Amniotic epithelial cell (primary cell): ENCODE measurements at regions not wholly inside any gene's neighbourhood (a gene's known extent, or its start where the extent isn't known, plus 50 kb on each side); places are given as distances from the start of the nearest gene placed in this dataset.

Source experiments
- DNase-seq: peaks from one replicate; pipeline ENCODE4 v3.0.0-alpha.2; 2010; ENCODE audit warnings: low read depth

- DNase-seq: no peak
Measured at GRCh38 chr2:8278709-8279354, 403.0 kb upstream of the ID2 start.

DNA sequence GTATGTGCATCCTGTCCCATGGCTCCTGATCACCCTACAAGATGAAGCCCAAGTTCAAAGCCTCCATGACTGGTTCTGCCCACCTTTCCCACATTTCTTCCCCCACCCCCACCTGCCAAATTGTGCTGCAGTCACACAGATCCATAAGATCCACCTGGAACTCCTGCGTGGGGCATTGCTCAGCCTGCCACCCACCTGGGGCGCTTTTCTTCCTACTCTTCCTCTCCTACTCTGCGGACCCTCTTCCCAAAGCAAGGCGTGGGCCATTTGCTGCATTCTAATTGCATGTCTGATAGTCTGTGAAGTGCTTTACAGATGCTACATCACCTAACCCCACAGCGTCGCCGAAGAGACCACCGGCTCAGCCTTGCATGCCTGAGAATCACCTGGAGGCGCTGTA, 402.4 kb upstream of the ID2 start:
- DNase-seq: no peak

DNA sequence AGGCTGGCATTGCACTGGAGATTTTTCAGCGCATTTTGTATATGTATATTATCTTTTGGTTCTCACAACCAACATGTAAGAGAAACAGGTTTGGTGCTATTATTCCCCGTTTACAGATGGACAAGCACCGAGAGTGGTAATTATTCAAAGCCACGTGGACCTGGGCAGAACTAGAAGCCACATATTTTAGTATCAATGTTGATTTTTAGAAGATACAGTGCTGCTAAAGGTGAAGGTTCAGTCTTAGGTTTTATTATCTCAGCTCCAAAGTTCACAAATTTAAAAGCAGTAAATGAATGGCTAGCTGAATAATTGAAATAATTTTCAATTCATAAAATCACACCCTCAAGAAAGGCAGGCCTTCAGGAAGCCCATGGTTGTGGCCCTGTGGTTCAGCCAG, 400.6 kb upstream of the ID2 start:
- DNase-seq: no peak

- DNase-seq: no peak
Measured at GRCh38 chr2:8281950-8282857, 399.7 kb upstream of the ID2 start.

- no peak for DNase-seq
Measured at GRCh38 chr2:8282858-8283252, 399.0 kb upstream of the ID2 start.

DNA sequence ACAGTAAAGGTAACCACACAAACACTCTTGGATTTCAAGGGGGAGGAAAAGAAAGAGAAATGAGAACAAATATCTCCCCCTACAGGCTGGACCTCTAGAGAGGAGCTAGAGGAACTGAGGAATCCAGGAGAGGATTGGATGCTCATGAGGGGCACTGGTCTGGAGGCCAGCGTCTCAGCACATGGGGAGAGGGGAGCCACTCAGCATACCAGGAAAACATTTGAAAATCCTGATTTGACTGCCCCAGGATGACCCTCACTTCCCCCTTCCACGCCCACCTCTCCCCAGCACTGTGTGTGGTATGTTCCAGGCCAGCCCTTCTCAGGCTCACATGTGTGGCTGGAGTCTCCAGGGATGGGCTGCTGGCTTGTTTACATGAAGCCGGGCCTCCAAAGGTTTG, 396.8 kb upstream of the ID2 start:
- DNase-seq: peak; percentile 7

DNA sequence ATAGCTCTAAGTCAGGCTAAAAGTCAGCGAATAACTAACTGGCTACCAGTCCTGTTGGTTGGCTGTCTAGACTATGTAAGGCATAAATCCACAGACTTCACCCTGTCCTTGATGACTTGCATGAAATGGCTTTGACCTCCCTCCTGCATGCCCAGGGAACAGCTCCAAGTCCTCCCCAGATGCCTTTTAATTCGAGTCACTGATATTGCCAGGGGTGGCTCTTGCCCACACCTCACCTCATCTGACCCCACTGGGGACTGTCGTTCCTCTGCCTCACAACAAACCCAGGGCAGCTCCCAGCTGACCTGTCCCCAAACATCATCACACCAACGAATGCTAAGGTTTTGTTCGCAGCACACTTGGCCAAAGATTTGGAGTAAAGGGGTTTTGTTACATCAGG, 396.0 kb upstream of the ID2 start:
- DNase-seq: no peak

- no peak for DNase-seq
Measured at GRCh38 chr2:8288206-8288605, 393.6 kb upstream of the ID2 start.

DNA sequence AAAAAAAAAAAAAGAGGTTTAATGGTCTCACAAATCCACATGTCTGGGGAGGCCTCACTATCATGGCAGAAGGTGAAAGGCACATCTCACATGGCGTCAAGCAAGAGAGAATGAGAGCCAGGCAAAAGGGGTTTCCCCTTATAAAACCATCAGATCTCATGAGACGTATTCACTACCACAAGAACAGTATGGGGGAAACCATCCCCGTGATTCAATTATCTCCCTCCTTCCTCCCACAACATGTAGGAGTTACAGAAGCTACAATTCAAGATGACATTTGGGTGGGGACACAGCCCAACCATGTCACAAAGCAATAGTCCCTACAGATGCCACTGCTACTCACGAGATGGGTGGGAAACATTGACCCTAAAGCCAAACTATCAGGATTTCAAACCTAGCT, 392.7 kb upstream of the ID2 start:
- DNase-seq: no peak

GRCh38 chr2:8290771-8291352, 391.0 kb upstream of the ID2 start:
- no peak for DNase-seq

DNA sequence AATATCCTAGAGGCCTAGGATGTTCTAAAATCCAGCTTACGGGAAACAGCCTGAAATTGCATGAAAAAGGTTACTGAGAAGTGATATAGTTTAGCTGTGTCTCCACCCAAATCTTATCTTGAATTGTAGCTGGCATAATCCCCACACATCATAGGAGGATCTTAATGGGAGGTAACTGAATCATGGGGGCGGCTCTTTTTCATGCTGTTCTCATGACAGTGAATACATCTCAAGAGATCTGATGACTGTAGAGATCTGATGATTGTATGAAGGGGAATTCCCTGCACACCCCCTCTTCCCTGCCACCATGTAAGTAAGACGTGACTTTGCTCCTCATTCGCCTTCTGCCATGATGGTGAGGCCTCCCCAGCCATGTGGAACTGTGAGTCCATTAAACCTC, 385.6 kb upstream of the ID2 start:
- DNase-seq: peak; percentile 50

DNA sequence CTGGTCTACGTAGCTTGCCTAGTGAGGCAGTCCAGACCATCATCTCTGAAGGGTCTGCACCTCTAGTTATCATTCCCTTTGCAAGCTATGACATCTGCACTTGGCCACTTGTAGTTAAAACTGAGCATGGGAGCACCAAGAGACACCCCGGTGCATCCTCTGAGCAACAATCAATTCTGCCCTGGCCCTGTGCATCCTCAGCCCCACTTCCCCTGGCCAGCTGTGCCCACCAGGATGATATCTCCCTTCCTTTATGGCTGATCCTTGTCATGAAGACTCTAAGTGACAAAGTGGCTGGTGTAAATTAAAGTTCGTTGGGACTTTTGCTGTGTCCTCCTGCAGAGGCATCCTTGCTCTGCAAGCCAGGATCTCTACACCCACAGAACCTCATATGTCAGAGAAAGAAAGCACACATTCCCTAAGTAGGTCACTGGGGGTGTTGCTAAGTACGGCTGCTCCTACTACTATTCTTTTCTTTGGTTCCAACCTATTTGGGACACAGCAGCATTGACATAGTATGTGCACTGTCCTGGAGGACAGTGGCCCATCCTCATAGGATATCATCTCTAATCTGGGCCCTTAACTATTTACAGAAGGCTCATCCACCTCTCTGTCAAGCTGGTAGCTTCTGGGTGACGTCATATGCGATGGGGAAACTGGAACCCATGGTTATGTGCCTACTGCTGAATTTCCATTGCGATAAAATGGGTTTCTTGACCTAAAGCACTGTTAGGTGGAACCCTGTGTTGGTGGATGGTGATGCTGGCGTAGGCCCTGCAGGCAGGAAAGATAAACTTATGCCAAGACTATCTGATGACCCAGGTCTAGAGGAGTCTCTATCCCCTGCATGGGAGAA, 384.3 kb upstream of the ID2 start:
- DNase-seq: no peak

DNA sequence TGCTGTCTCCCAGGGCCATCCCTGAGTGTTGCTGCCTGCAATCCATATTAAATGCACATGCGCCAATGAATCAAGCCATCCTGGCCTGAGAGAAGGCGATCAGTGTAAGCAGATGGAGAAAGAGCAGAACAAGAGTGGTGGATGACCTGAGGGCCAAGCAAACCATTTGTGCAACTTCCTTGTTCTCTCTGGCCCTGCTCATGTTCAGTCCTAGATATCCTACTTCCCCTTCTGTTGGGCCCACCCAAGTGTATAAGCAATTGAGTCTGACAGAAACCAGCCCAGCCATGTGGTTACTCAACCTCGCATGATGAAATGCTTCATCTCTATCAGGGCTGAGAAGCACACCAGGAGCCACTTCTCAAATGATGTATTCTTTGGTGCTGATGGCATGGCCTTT, 383.1 kb upstream of the ID2 start:
- DNase-seq: peak; percentile 94

DNA sequence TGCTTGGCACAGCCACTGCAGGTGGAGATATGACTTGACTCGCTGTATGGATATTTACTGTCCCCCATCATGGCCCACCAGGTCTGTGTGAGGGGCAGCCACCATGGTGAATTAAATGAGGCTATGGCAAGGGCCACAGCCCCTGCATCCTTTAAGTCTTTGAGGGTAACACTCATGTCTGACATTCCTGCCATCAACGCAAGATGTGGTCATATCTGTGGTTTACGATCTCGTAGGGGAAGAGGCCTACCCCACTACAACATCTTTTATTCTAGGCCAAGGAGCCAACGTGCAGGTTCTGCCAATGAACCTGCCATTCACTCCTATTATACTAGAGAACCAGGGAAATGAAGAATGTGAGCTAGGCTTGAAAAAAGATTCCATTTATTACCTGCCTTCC, 381.6 kb upstream of the ID2 start:
- DNase-seq: no peak

GRCh38 chr2:8300905-8301304, 381.0 kb upstream of the ID2 start:
- no peak for DNase-seq

DNA sequence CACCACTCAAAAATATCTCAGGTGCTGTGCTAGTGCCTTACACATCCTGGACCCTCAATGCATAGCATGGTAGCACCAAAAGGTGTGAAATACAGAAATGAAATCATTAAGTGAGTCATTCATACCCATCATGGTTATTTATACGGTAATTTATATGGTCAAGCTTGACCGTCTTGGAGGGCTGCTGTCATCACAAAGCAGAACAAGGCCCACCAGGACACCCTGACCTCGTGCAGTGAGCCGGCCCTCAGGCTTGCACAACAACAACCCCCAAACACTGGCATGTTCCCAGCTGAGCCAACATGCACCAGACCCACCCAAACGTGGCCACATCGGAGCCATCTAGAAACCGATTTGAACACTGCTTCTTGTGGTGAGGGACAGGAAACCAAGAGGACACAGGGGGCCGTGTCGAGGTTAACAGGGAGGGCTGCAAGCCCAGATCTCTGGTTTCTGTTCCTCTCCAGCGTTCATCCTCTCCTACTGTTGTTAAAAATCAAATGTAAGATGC, 378.5 kb upstream of the ID2 start:
- DNase-seq: no peak

GRCh38 chr2:8304821-8305766, 376.8 kb upstream of the ID2 start:
- DNase-seq: no peak

DNA sequence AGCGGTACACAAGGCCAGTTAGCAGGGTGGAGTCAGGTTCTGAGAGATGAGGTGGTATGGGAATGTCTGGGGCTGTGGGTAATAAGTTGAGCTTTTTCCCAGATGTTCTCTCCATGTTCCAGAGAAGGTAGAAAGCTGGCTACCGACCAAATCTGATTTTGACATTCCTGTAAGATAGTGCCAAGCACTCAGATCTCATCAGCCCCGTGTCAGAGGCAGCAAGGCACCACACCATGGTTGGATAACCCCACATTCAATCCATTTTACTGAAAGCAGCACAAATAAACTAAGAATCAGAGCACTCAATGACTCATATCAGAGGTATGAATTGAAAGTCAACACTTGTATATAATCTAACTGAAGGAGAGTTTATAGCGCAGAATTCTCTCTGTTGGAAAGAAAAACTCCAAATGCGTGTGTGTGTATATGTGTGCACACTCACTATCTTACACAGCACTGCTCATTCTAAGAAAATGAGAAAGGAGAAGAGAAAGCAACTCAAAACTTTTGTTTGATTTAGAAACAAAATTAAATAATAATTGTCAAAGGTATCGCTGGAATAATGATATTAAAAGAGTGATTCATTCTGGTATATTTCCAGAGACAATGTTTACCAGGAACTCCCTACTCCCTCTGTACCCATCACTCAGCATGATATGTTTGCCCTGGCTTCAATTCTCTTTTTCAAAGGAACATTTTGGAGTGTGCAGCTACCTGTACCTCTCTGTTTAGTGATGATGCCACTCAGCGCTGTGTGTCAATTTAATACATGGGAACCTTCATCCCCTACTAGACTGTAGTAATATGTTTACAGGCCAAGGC, 375.1 kb upstream of the ID2 start:
- peak; percentile 82 for DNase-seq

DNA sequence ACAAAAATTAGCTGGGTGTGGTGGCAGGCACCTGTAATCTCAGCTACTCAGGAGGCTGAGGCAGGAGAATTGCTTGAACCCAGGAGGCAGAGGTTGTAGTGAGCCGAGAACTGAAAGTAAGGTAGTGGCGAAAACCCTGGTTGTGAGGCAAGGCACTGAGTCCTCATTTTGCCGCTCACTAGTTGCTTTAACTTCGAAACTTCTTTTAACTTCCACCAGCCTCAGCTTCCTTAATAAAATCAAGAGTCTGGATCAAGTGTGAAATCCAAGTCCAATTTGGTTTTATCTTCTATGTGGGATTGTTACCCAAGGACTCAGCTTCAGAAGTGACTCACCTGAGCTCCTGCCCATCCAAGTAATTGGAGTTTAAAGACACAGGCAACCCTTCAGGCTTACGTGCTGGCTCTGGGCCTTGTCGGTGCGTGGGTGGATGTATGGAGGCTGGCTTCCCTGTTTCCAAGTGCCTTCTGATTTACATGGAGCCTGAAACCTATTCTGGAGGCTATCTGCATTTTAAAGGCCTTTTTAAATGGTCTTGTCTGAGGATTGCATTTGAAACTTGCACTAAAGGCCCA, 374.2 kb upstream of the ID2 start:
- peak; percentile 70 for DNase-seq

- no peak for DNase-seq
Measured at GRCh38 chr2:8309131-8309530, 372.7 kb upstream of the ID2 start.
